ENCODE measurements at regions not wholly inside any gene's neighbourhood (a gene's known extent, or its start where the extent isn't known, plus 50 kb on each side); places are given as distances from the start of the nearest gene placed in this dataset.

GRCh38 chr5:87572611-87573010, 159.9 kb upstream of the CCNH start:
- TF ChIP-seq CTCF (IDR thresholded peaks at IDR 0.05) (no peak), POLR2A (IDR thresholded peaks at IDR 0.05) (no peak), POLR2AphosphoS5 (IDR thresholded peaks at IDR 0.05) (no peak), EP300 (IDR thresholded peaks at IDR 0.05) (no peak)
